ENCODE measurements at regions not wholly inside any gene's neighbourhood (a gene's known extent, or its start where the extent isn't known, plus 50 kb on each side); places are given as distances from the start of the nearest gene placed in this dataset.

GRCh38 chr1:57844382-57844980 lies 420.6 kb upstream of the DAB1 start:
- no peak overlapping the region for H3K27ac Mint-ChIP-seq
- H3K4me2 ChIP-seq = no peak overlapping the region
- no peak for DNase-seq (ENCODE audit: low spot score)
- no peaks in the 10 kb centered on the region for H3K4me1 ChIP-seq
- H3K4me1 Mint-ChIP-seq = peaks cover 8% of the 10 kb centered on the region
- no peak overlapping the region for H3K27ac ChIP-seq
- peaks cover 6% of the 10 kb centered on the region for H3K36me3 Mint-ChIP-seq
- no peaks in the 10 kb centered on the region for H4K20me1 ChIP-seq (ENCODE audit: low read depth)
- no peaks in the 10 kb centered on the region for H3K79me2 ChIP-seq (ENCODE audit: low read depth)
- H3K27me3 Mint-ChIP-seq (ENCODE audit: insufficient read depth, low read depth) = peaks cover 2% of the 10 kb centered on the region
- no peak overlapping the region for H3K9ac ChIP-seq
- no peaks in the 10 kb centered on the region for H3K9me3 ChIP-seq (ENCODE audit: low read depth)
- no peak overlapping the region for H2AFZ ChIP-seq (replicated peaks)
- H3K9me3 Mint-ChIP-seq = peaks cover 25% of the 10 kb centered on the region
- no peak overlapping the region for H3K4me3 ChIP-seq
- no peaks in the 10 kb centered on the region for H3F3A ChIP-seq (ENCODE audit: low read depth)
- H3K36me3 ChIP-seq = no peaks in the 10 kb centered on the region
- H3K27me3 ChIP-seq = no peaks in the 10 kb centered on the region
- no peak for TF ChIP-seq EZH2phosphoT487 (IDR thresholded peaks at IDR 0.05)
- TF ChIP-seq EZH2 (IDR thresholded peaks at IDR 0.05) = no peak
- no peak for TF ChIP-seq CTCF (IDR thresholded peaks at IDR 0.05)
- no peak overlapping the region for H3K4me3 Mint-ChIP-seq

- H3K27ac ChIP-seq = no peak overlapping the region
- H3K9me3 ChIP-seq (ENCODE audit: low read depth) = no peaks in the 10 kb centered on the region
- no peaks in the 10 kb centered on the region for H4K20me1 ChIP-seq (ENCODE audit: low read depth)
- TF ChIP-seq EZH2 (IDR thresholded peaks at IDR 0.05) (no peak), EZH2phosphoT487 (IDR thresholded peaks at IDR 0.05) (no peak), CTCF (IDR thresholded peaks at IDR 0.05) (no peak)
- no peaks in the 10 kb centered on the region for H3F3A ChIP-seq (ENCODE audit: low read depth)
- no peak for DNase-seq (ENCODE audit: low spot score)
- Mint-ChIP-seq H3K27me3 (ENCODE audit: insufficient read depth, low read depth) (peaks cover 2% of the 10 kb centered on the region), H3K9me3 (peaks cover 25% of the 10 kb centered on the region), H3K4me1 (peaks cover 8% of the 10 kb centered on the region), H3K27ac (no peak overlapping the region), H3K36me3 (peaks cover 6% of the 10 kb centered on the region), H3K4me3 (no peak overlapping the region)
- H3K9ac ChIP-seq = no peak overlapping the region
- no peaks in the 10 kb centered on the region for H3K79me2 ChIP-seq (ENCODE audit: low read depth)
- no peak overlapping the region for H3K4me2 ChIP-seq
- H3K4me3 ChIP-seq = no peak overlapping the region
- H3K4me1 ChIP-seq = no peaks in the 10 kb centered on the region
- no peak overlapping the region for H2AFZ ChIP-seq (replicated peaks)
- H3K27me3 ChIP-seq = no peaks in the 10 kb centered on the region
- no peaks in the 10 kb centered on the region for H3K36me3 ChIP-seq
These were observed 419.9 kb upstream of the DAB1 start for GRCh38 chr1:57843760-57844159.

- no peak overlapping the region for H3K4me3 Mint-ChIP-seq
- peaks cover 25% of the 10 kb centered on the region for H3K9me3 Mint-ChIP-seq
- H3K9ac ChIP-seq = no peak overlapping the region
- H3K4me3 ChIP-seq = no peak overlapping the region
- no peak overlapping the region for H3K27ac Mint-ChIP-seq
- TF ChIP-seq EZH2phosphoT487 (IDR thresholded peaks at IDR 0.05) = no peak
- H3K4me2 ChIP-seq = no peak overlapping the region
- H3K79me2 ChIP-seq (ENCODE audit: low read depth) = no peaks in the 10 kb centered on the region
- DNase-seq (ENCODE audit: low spot score) = no peak
- H3K9me3 ChIP-seq (ENCODE audit: low read depth) = no peaks in the 10 kb centered on the region
- H3K36me3 Mint-ChIP-seq = peaks cover 6% of the 10 kb centered on the region
- no peaks in the 10 kb centered on the region for H3K4me1 ChIP-seq
- H3K27me3 Mint-ChIP-seq (ENCODE audit: insufficient read depth, low read depth) = peaks cover 2% of the 10 kb centered on the region
- H4K20me1 ChIP-seq (ENCODE audit: low read depth) = no peaks in the 10 kb centered on the region
- H3F3A ChIP-seq (ENCODE audit: low read depth) = no peaks in the 10 kb centered on the region
- no peaks in the 10 kb centered on the region for H3K4me1 Mint-ChIP-seq
- no peaks in the 10 kb centered on the region for H3K27me3 ChIP-seq
- H3K27ac ChIP-seq = no peak overlapping the region
- H2AFZ ChIP-seq (replicated peaks) = no peak overlapping the region
- H3K36me3 ChIP-seq = no peaks in the 10 kb centered on the region
These were observed 415.7 kb upstream of the DAB1 start for GRCh38 chr1:57839526-57839925.

GRCh38 chr1:57839067-57839466 lies 415.2 kb upstream of the DAB1 start:
- Histone ChIP-seq H3K4me2 (no peak overlapping the region), H3K9me3 (ENCODE audit: low read depth) (no peaks in the 10 kb centered on the region), H3K27me3 (no peaks in the 10 kb centered on the region), H4K20me1 (ENCODE audit: low read depth) (no peaks in the 10 kb centered on the region), H2AFZ (replicated peaks) (no peak overlapping the region), H3F3A (ENCODE audit: low read depth) (no peaks in the 10 kb centered on the region), H3K27ac (no peak overlapping the region), H3K4me1 (no peaks in the 10 kb centered on the region), H3K79me2 (ENCODE audit: low read depth) (no peaks in the 10 kb centered on the region), H3K4me3 (no peak overlapping the region), H3K36me3 (no peaks in the 10 kb centered on the region), H3K9ac (no peak overlapping the region)
- peaks cover 6% of the 10 kb centered on the region for H3K36me3 Mint-ChIP-seq
- H3K4me1 Mint-ChIP-seq = no peaks in the 10 kb centered on the region
- no peak overlapping the region for H3K4me3 Mint-ChIP-seq
- TF ChIP-seq CTCF (IDR thresholded peaks at IDR 0.05) (no peak), EZH2phosphoT487 (IDR thresholded peaks at IDR 0.05) (no peak), EZH2 (IDR thresholded peaks at IDR 0.05) (no peak)
- peaks cover 2% of the 10 kb centered on the region for H3K27me3 Mint-ChIP-seq (ENCODE audit: insufficient read depth, low read depth)
- H3K27ac Mint-ChIP-seq = no peak overlapping the region
- H3K9me3 Mint-ChIP-seq = peaks cover 25% of the 10 kb centered on the region
- DNase-seq (ENCODE audit: low spot score) = no peak

Measured in neural progenitor cell (in vitro differentiated cells).